ENCODE measurements at regions not wholly inside any gene's neighbourhood (a gene's known extent, or its start where the extent isn't known, plus 50 kb on each side); places are given as distances from the start of the nearest gene placed in this dataset.

DNA sequence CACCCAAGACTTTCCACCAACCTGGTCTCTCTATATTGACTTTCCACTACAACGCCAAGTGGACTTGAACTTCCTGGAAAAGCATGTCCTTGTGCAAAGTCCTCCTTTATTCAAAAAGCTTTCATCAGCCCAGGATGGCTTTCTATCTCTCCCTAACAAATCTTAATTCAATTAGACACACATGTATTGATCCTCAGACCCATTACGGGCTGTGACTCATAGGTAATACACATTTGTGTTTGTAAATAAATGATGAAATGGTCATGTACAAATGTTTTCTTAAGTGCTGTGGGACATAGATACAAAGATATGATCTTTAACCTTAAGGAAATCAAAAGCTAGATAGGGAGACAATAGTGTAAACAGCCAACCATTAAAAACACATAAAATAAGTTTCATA is 1189.7 kb downstream of the EFNB2 start (continued):
- TF ChIP-seq, protein P1, sequence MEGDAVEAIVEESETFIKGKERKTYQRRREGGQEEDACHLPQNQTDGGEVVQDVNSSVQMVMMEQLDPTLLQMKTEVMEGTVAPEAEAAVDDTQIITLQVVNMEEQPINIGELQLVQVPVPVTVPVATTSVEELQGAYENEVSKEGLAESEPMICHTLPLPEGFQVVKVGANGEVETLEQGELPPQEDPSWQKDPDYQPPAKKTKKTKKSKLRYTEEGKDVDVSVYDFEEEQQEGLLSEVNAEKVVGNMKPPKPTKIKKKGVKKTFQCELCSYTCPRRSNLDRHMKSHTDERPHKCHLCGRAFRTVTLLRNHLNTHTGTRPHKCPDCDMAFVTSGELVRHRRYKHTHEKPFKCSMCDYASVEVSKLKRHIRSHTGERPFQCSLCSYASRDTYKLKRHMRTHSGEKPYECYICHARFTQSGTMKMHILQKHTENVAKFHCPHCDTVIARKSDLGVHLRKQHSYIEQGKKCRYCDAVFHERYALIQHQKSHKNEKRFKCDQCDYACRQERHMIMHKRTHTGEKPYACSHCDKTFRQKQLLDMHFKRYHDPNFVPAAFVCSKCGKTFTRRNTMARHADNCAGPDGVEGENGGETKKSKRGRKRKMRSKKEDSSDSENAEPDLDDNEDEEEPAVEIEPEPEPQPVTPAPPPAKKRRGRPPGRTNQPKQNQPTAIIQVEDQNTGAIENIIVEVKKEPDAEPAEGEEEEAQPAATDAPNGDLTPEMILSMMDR (conservative IDR thresholded peaks at IDR 0.05; ENCODE audit: low read depth in 2 of 2): no peak
- TF ChIP-seq, protein P2, sequence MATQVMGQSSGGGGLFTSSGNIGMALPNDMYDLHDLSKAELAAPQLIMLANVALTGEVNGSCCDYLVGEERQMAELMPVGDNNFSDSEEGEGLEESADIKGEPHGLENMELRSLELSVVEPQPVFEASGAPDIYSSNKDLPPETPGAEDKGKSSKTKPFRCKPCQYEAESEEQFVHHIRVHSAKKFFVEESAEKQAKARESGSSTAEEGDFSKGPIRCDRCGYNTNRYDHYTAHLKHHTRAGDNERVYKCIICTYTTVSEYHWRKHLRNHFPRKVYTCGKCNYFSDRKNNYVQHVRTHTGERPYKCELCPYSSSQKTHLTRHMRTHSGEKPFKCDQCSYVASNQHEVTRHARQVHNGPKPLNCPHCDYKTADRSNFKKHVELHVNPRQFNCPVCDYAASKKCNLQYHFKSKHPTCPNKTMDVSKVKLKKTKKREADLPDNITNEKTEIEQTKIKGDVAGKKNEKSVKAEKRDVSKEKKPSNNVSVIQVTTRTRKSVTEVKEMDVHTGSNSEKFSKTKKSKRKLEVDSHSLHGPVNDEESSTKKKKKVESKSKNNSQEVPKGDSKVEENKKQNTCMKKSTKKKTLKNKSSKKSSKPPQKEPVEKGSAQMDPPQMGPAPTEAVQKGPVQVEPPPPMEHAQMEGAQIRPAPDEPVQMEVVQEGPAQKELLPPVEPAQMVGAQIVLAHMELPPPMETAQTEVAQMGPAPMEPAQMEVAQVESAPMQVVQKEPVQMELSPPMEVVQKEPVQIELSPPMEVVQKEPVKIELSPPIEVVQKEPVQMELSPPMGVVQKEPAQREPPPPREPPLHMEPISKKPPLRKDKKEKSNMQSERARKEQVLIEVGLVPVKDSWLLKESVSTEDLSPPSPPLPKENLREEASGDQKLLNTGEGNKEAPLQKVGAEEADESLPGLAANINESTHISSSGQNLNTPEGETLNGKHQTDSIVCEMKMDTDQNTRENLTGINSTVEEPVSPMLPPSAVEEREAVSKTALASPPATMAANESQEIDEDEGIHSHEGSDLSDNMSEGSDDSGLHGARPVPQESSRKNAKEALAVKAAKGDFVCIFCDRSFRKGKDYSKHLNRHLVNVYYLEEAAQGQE (IDR thresholded peaks at IDR 0.05; ENCODE audit: unreplicated experiment): no peak
- TF ChIP-seq CREB1 (CRISPR knock-in tag; IDR thresholded peaks at IDR 0.05; ENCODE audit: low read depth) (no peak), STAT1 (IDR thresholded peaks at IDR 0.05; ENCODE audit: unreplicated experiment) (no peak)

DNA sequence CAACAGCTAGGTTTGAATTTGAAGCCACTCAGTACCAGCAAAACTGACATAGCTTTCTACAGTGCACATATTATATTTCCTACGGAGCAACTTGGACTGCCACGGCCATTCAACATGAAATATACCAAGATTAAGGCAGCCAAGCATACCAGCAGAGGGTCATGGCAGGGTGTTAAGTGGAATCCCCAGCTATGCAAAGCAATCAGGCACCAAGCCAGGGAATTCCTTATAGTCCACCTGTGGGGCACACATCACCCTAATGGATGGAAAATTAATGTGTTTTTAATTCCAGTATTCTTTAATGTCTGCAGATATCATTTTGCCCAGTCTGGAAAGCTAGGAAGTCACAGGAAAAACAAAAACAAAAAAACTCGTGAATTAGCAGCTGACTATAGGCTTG is 1190.3 kb downstream of the EFNB2 start:
- H3K4me3 ChIP-seq: no peak overlapping the region
- no peaks in the 10 kb centered on the region for H3K9me2 ChIP-seq (ENCODE audit: insufficient read depth)
- ATAC-seq: no peak
- H3K27me3 ChIP-seq (ENCODE audit: insufficient read depth): no peaks in the 10 kb centered on the region
- no peaks in the 10 kb centered on the region for H3F3A ChIP-seq (replicated peaks; ENCODE audit: low read depth)
- no peaks in the 10 kb centered on the region for H3K27me3 Mint-ChIP-seq (ENCODE audit: insufficient read depth, low read depth, poor library complexity)
- no peak overlapping the region for H3K27ac Mint-ChIP-seq
- H3K4me1 ChIP-seq (ENCODE audit: insufficient read depth): no peaks in the 10 kb centered on the region
- TF ChIP-seq, protein P3, sequence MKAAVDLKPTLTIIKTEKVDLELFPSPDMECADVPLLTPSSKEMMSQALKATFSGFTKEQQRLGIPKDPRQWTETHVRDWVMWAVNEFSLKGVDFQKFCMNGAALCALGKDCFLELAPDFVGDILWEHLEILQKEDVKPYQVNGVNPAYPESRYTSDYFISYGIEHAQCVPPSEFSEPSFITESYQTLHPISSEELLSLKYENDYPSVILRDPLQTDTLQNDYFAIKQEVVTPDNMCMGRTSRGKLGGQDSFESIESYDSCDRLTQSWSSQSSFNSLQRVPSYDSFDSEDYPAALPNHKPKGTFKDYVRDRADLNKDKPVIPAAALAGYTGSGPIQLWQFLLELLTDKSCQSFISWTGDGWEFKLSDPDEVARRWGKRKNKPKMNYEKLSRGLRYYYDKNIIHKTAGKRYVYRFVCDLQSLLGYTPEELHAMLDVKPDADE (IDR thresholded peaks at IDR 0.05): no peak
- TF ChIP-seq, protein P2 (IDR thresholded peaks at IDR 0.05; ENCODE audit: unreplicated experiment): no peak
- TF ChIP-seq EZH2phosphoT487 (IDR thresholded peaks at IDR 0.05; ENCODE audit: unreplicated experiment) (no peak), CREB1 (CRISPR knock-in tag; IDR thresholded peaks at IDR 0.05; ENCODE audit: low read depth) (no peak)
- TF ChIP-seq, protein P1 (conservative IDR thresholded peaks at IDR 0.05; ENCODE audit: low read depth in 2 of 2): no peak
- H3K79me2 ChIP-seq (replicated peaks; ENCODE audit: insufficient read depth): no peaks in the 10 kb centered on the region
- H3K4me1 Mint-ChIP-seq: no peaks in the 10 kb centered on the region
- no peak for DNase-seq (ENCODE audit: low spot score)
- H3K27ac ChIP-seq (ENCODE audit: low read depth): no peak overlapping the region
- no peaks in the 10 kb centered on the region for H3K36me3 Mint-ChIP-seq (ENCODE audit: low read depth)
- no peak overlapping the region for H3K4me2 ChIP-seq
- H2AFZ ChIP-seq: no peak overlapping the region
- H3K9me3 Mint-ChIP-seq: no peaks in the 10 kb centered on the region
- H3K4me3 Mint-ChIP-seq: no peak overlapping the region
- H3K36me3 ChIP-seq (ENCODE audit: insufficient read depth): no peaks in the 10 kb centered on the region
- H4K20me1 ChIP-seq (replicated peaks; ENCODE audit: insufficient read depth): no peaks in the 10 kb centered on the region

Data from GM23338 (cell line).